ENCODE measurements at regions not wholly inside any gene's neighbourhood (a gene's known extent, or its start where the extent isn't known, plus 50 kb on each side); places are given as distances from the start of the nearest gene placed in this dataset.

DNA sequence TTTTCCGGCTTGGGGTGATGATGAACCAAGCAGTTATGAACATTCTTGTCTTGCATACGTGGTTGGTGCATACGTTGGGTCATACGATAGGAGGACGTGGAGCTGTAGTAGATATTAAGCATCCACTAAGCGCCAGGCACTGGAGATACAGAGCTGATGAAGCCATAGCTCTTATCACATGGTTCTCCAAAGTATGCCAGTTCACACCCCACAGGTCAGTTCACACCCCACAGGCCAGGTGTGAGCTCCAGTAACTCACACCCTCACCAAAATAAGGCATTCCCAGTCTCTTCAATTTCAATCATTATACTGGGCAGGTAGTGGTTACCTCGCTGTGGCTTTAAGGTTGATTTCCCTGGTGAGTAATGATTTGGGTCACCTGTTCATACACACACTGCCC is 335.5 kb downstream of the FOXL1 start:
- TF ChIP-seq, protein P1, sequence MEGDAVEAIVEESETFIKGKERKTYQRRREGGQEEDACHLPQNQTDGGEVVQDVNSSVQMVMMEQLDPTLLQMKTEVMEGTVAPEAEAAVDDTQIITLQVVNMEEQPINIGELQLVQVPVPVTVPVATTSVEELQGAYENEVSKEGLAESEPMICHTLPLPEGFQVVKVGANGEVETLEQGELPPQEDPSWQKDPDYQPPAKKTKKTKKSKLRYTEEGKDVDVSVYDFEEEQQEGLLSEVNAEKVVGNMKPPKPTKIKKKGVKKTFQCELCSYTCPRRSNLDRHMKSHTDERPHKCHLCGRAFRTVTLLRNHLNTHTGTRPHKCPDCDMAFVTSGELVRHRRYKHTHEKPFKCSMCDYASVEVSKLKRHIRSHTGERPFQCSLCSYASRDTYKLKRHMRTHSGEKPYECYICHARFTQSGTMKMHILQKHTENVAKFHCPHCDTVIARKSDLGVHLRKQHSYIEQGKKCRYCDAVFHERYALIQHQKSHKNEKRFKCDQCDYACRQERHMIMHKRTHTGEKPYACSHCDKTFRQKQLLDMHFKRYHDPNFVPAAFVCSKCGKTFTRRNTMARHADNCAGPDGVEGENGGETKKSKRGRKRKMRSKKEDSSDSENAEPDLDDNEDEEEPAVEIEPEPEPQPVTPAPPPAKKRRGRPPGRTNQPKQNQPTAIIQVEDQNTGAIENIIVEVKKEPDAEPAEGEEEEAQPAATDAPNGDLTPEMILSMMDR (IDR thresholded peaks at IDR 0.05), result no peak
- no peak for TF ChIP-seq ZFX (IDR thresholded peaks at IDR 0.05; ENCODE audit: borderline replicate concordance)

Data from 22Rv1 (cell line).